Right ventricle myocardium superior (tissue), 1 donor: ENCODE measurements at regions not wholly inside any gene's neighbourhood (a gene's known extent, or its start where the extent isn't known, plus 50 kb on each side); places are given as distances from the start of the nearest gene placed in this dataset.
A peak's percentile ranks its signal among the peaks of the same experiment; 100 is the strongest.

Source experiments
- ATAC-seq: fragments of 200-7000 bp; cut with Tn5 transposase; one replicate; pipeline ENCODE4 v1.9.1; 2020; ENCODE audit warnings: mild to moderate bottlenecking; ENCODE audit not compliant: poor library complexity
- DNase-seq: peaks from one replicate; pipeline ENCODE4 v3.0.0-alpha.2; 2020
- intact Hi-C: fragments of 100-400 bp; cut with DNase I; formaldehyde crosslinking; loops from one replicate; pipeline ENCODE4 v1.11.2; 2022
- donor health status: DM: no; HTN: yes; CAD: no; lungs with severe emphysema.

GRCh38 chr3:127467391-127467790 is 123.1 kb downstream of the TPRA1 start:
- intact Hi-C loops: no loop called here
- no peak for ATAC-seq
- DNase-seq: no peak

DNA sequence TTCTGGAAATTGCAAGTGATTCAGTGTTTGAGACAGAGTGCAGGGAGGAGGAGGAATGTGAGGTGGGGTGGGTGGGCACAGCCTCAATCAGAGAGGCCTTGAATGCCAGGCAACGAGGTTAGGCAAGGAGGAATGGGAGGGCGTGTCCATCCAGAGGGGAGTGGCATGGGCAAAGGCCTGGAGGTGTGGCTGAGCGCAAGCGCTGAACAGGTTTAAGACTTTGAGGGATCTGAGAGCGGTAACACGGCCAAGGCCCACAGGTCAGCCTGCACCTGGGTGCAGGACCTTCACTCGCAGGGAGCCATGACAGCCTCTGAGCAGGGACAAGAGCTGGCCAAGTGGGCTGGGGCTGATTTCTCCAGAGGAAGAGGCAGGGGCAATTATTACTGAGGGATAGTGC is 125.9 kb downstream of the TPRA1 start:
- ATAC-seq: no peak
- intact Hi-C loops: no loop called here
- no peak for DNase-seq

DNA sequence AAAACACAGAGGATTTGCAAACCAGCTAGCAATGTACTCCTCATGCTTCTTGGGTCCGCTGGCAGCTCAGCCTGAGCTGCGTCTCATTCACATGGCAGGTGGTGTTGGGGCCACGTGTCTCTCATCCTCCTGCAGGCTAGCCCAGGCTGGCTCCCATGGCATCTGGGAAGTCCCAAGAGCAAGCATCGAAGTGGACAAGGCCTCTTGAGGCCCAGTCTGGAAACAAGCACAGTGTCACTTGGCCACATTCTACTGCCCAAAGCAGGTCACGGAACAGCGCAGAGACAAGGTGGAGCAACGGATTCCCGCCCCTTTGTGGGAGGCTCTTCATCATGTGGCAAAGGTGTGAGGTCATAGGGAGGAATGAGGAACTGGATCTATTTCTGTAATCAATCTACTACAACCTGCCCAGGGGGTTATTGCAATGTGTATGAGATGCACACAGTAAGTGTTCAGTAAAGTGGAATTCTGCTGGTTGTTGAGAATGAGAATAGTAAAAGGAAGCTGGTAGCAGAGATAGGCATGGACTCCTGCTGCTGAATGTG is 128.3 kb downstream of the TPRA1 start:
- no peak for ATAC-seq
- intact Hi-C loops: no loop called here
- DNase-seq: no peak

GRCh38 chr3:127461286-127461910 is 129.1 kb downstream of the TPRA1 start:
- DNase-seq (no peak), ATAC-seq (no peak)
- intact Hi-C loops: no loop called here

GRCh38 chr3:127459891-127460290 is 130.6 kb downstream of the TPRA1 start:
- intact Hi-C loops: no loop called here
- no peak for DNase-seq
- ATAC-seq: no peak

GRCh38 chr3:127458696-127459604 is 131.6 kb downstream of the TPRA1 start:
- intact Hi-C loops: no loop called here
- DNase-seq: no peak
- ATAC-seq: no peak

- DNase-seq: no peak
- intact Hi-C loops: no loop called here
- no peak for ATAC-seq
Measured at GRCh38 chr3:127457546-127458145, 132.9 kb downstream of the TPRA1 start.

GRCh38 chr3:127457094-127457475 is 133.4 kb downstream of the TPRA1 start:
- no peak for ATAC-seq

GRCh38 chr3:127456471-127457093 is 134.0 kb downstream of the TPRA1 start:
- ATAC-seq (no peak), DNase-seq (no peak)
- intact Hi-C loops: no loop called here

More at GRCh38 chr3:127457094-127457475, 133.4 kb downstream of the TPRA1 start:
- DNase-seq: peak; percentile 51
- intact Hi-C loops: no loop called here

DNA sequence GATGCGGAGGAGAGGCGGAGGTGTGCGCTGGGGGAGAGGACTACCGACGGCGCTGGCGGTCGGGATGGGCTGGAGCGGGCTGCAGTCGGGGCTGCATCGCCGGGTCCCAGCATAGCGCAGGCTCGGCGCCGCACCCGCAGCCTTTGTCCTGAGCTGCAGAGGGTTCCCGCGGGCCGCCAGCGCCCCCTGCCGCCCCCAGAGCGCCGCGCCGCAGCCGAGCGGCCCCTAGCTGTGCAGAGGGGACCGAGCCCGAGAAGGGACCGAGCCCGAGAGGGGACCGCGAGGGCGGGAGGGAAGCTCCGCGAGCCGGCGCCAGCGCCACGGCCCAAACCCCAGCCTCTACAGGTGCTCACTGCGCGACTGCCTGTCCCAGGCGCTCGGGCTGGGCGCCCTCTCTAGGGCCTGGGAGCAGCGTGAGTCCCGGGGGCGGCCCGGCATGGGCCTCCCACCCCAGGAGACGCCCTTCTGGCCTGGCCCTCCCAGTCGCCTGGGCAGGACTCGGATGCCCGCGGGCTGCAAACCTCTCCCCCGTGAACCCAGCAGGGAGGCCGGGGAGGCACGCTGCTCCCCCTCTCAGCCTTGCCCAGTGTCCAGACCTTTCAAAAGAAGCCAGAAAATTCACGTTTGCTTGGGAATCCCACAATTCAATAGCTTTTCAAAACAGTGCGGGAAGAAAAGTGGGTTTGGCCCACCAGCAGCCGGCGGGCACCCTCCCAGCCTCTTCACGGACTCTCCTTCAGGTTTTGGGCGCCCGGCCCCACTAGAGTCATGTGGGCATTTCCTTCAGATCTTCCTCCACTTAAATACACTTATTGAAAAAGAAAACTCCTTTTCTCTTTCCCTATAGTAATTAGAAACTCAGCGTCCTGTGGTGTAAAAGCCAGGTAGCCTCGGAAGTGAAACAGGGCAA is 134.7 kb downstream of the TPRA1 start:
- DNase-seq: peak; percentile 80
- peak; percentile 98 for ATAC-seq
- intact Hi-C loops: no loop called here

GRCh38 chr3:127454968-127455367 is 135.6 kb downstream of the TPRA1 start:
- intact Hi-C loops: loop anchor here (5.0 kb wide), 1 partner anchor 773 kb away; no protein-coding TSS in a partner anchor
- ATAC-seq: no peak
- DNase-seq: no peak

- intact Hi-C loops: loop anchor here (5.0 kb wide), 1 partner anchor 772 kb away; no protein-coding TSS in a partner anchor
- DNase-seq (no peak), ATAC-seq (no peak)
Measured at GRCh38 chr3:127454051-127454450, 136.5 kb downstream of the TPRA1 start.

- DNase-seq (no peak), ATAC-seq (no peak)
- intact Hi-C loops: loop anchor here (5.0 kb wide), 1 partner anchor 770 kb away; no protein-coding TSS in a partner anchor
Measured at GRCh38 chr3:127452321-127452821, 138.2 kb downstream of the TPRA1 start.

- intact Hi-C loops: loop anchor here (5.0 kb wide), 1 partner anchor 769 kb away; no protein-coding TSS in a partner anchor
- ATAC-seq (no peak), DNase-seq (no peak)
Measured at GRCh38 chr3:127451321-127451720, 139.2 kb downstream of the TPRA1 start.

GRCh38 chr3:127450331-127450730 is 140.2 kb downstream of the TPRA1 start:
- intact Hi-C loops: loop anchor here (5.0 kb wide), 1 partner anchor 768 kb away; no protein-coding TSS in a partner anchor
- no peak for ATAC-seq
- DNase-seq: no peak

DNA sequence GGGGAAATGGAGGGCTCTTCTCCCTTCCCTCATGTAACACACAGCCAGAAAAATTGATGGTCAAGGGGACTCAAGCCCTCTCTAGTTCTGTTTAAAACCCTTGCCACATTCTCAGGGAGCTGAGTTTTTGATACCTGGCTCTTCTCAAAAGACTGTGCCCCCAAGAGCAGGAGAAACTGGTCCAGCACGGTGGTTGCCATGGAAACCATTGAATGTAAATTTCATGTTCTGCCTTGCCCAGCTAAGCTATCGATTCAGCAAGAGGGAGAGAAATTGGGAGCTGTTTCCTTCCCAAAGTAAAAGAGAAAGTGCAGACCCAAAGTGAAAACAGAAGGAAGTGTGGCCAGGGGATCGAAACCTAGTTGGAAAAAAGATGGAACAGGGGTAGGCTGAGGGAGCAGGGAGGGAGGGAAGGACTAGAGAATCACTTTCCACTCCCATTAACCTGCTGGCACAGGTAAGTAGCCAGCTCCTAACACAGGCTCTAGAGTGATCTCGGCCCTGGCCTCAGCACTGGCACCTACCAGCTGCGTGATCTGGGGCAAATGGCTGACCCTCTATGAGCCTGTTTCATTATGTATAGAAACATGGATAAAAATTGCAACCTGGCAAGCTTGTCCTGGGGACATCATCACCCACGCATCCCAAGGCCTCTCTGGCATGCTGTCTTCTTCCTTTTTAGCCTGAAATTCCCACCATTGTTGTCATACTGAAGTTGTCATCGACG is 140.9 kb downstream of the TPRA1 start:
- intact Hi-C loops: loop anchor here (5.0 kb wide), 1 partner anchor 767 kb away; no protein-coding TSS in a partner anchor
- DNase-seq: no peak
- ATAC-seq: no peak

GRCh38 chr3:127448671-127449070 is 141.9 kb downstream of the TPRA1 start:
- DNase-seq (no peak), ATAC-seq (no peak)
- intact Hi-C loops: no loop called here
